ENCODE measurements at regions not wholly inside any gene's neighbourhood (a gene's known extent, or its start where the extent isn't known, plus 50 kb on each side); places are given as distances from the start of the nearest gene placed in this dataset.

DNA sequence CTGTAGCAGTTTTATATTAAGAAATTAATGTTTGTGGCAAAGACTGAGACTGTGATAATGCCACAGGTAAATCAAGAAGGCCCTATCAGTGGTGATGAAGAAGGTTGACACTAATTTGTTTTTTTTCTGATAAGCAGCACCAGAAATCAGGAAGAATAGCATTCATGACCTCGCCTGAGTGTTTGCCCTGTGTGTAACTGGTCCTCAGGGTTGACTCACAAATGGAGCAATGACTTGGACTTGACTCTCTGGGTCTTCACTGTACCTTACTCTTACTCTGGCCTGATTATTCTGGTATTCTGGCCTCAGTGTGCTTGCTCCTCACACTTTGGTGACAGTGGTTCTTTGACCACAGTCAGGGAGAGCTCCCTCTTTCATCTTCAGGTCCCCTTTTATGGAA is 243.9 kb downstream of the HAO1 start:
- DNase-seq (ENCODE audit: low spot score) (no peak), ATAC-seq (no peak; the same call in 2 of the 3 replicates), FAIRE-seq (no peak)
- no peak overlapping the region for H3K4me3 ChIP-seq (replicated peaks in 1 of 3; ENCODE audit: insufficient read depth in 1 of 3, low read depth in 2 of 3, low read length in 3 of 3)
- H3K27ac ChIP-seq (ENCODE audit: extremely low read length, insufficient read depth, low read length), result no peak overlapping the region
- no peaks in the 10 kb centered on the region for H3K79me2 ChIP-seq (ENCODE audit: insufficient read depth, low read length)
- intact Hi-C loops (cut with micrococcal nuclease; ENCODE audit: unreplicated experiment) (no loop called here), in situ Hi-C loops (cut with HindIII; ENCODE audit: extremely low pct_ligation_motif_present, low pct_unique_long_range_greater_than_20kb) (no loop called here)
- no TSS peak for BruUV-seq (replicated peaks)
- no peak overlapping the region for H2AFZ ChIP-seq (ENCODE audit: low read length)
- 0% methylated on average over 1 of the region's 1 CpG for WGBS (ENCODE audit: low lambda C conversion rate)
- no peak overlapping the region for H3K4me2 ChIP-seq (ENCODE audit: low read depth, low read length)
- no peaks in the 10 kb centered on the region for H4K20me1 ChIP-seq (ENCODE audit: insufficient read depth, low read length)
- no peaks in the 10 kb centered on the region for H3K4me1 ChIP-seq (ENCODE audit: insufficient read depth, low read length)
- no peaks in the 10 kb centered on the region for H3K9me3 ChIP-seq (ENCODE audit: low read length)
- TF ChIP-seq ZNF616 (CRISPR knock-in tag; IDR thresholded peaks at IDR 0.05; ENCODE audit: low read depth) (no peak), ZNF101 (CRISPR knock-in tag; IDR thresholded peaks at IDR 0.05; ENCODE audit: borderline replicate concordance, low read depth) (no peak), ELF1 (CRISPR knock-in tag; IDR thresholded peaks at IDR 0.05) (no peak), ZNF660 (CRISPR knock-in tag; IDR thresholded peaks at IDR 0.05; ENCODE audit: borderline replicate concordance, low read depth) (no peak), ZFP36L1 (CRISPR knock-in tag; IDR thresholded peaks at IDR 0.05) (no peak), ZBTB8A (CRISPR knock-in tag; IDR thresholded peaks at IDR 0.05; ENCODE audit: borderline replicate concordance, low read depth) (no peak), KDM4B (CRISPR knock-in tag; IDR thresholded peaks at IDR 0.05) (no peak), ZNF746 (CRISPR knock-in tag; IDR thresholded peaks at IDR 0.05) (no peak), ZNF777 (CRISPR knock-in tag; IDR thresholded peaks at IDR 0.05) (no peak), HOXA7 (CRISPR knock-in tag; IDR thresholded peaks at IDR 0.05) (no peak), ZNF703 (CRISPR knock-in tag; IDR thresholded peaks at IDR 0.05; ENCODE audit: borderline replicate concordance) (no peak)
- TF ChIP-seq, protein P1, sequence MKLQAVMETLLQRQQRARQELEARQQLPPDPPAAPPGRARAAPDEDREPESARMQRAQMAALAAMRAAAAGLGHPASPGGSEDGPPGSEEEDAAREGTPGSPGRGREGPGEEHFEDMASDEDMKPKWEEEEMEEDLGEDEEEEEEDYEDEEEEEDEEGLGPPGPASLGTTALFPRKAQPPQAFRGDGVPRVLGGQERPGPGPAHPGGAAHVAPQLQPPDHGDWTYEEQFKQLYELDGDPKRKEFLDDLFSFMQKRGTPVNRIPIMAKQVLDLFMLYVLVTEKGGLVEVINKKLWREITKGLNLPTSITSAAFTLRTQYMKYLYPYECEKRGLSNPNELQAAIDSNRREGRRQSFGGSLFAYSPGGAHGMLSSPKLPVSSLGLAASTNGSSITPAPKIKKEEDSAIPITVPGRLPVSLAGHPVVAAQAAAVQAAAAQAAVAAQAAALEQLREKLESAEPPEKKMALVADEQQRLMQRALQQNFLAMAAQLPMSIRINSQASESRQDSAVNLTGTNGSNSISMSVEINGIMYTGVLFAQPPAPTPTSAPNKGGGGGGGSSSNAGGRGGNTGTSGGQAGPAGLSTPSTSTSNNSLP (IDR thresholded peaks at IDR 0.05; ENCODE audit: low read depth, low read length), result no peak
- CTCF ChIA-PET (ENCODE audit: low intra/inter-chr PET ratio, low total read pairs), result no interaction called here
- H3K36me3 ChIP-seq (replicated peaks in 1 of 2; ENCODE audit: control insufficient read depth in 1 of 2, insufficient read depth in 2 of 2, low read length in 2 of 2), result no peaks in the 10 kb centered on the region
- H3K27me3 ChIP-seq (ENCODE audit: control insufficient read depth in 1 of 2, insufficient read depth in 2 of 2, low read length in 2 of 2), result 0 out of 5 replicates have a peak, but pooled peaks cover 0 to 2% of the 10 kb centered on the region in 2 experiments
- POLR2A ChIA-PET, result no interaction called here
- H3K9ac ChIP-seq (ENCODE audit: insufficient read depth, low read depth, low read length), result no peak overlapping the region
